T-helper 1 cell treated with Interleukin-12 subunit alpha and Interleukin-12 subunit beta and Interleukin-4 antibody, amounts not matched to agents 30 ng/mL and 1 ng/mL, for 36 hours (primary cell): ENCODE measurements at regions not wholly inside any gene's neighbourhood (a gene's known extent, or its start where the extent isn't known, plus 50 kb on each side); places are given as distances from the start of the nearest gene placed in this dataset.

Experiments
- intact Hi-C: fragments of 100-400 bp; cut with micrococcal nuclease; formaldehyde crosslinking; loops from one replicate; pipeline ENCODE4 v1.15.1; 2024

GRCh38 chr2:129256642-129257041 is 722.8 kb upstream of the RAB6C start:
- intact Hi-C loops, result no loop called here

GRCh38 chr2:129262934-129263333 is 716.5 kb upstream of the RAB6C start:
- intact Hi-C loops, result no loop called here

GRCh38 chr2:129263939-129264338 is 715.5 kb upstream of the RAB6C start:
- intact Hi-C loops, result no loop called here

GRCh38 chr2:129267559-129267958 is 711.9 kb upstream of the RAB6C start:
- intact Hi-C loops, result no loop called here

- intact Hi-C loops, result no loop called here
Measured at GRCh38 chr2:129273266-129274037, 706.0 kb upstream of the RAB6C start.

GRCh38 chr2:129274038-129274415 is 705.4 kb upstream of the RAB6C start:
- intact Hi-C loops, result no loop called here

- intact Hi-C loops, result no loop called here
Measured at GRCh38 chr2:129274918-129275317, 704.5 kb upstream of the RAB6C start.

GRCh38 chr2:129275706-129276105 is 703.8 kb upstream of the RAB6C start:
- intact Hi-C loops, result no loop called here

- intact Hi-C loops, result no loop called here
Measured at GRCh38 chr2:129276978-129277584, 702.4 kb upstream of the RAB6C start.

- intact Hi-C loops, result no loop called here
Measured at GRCh38 chr2:129277585-129277981, 701.9 kb upstream of the RAB6C start.

GRCh38 chr2:129281791-129282530 is 697.5 kb upstream of the RAB6C start:
- intact Hi-C loops, result no loop called here

- intact Hi-C loops, result no loop called here
Measured at GRCh38 chr2:129285012-129285411, 694.5 kb upstream of the RAB6C start.

GRCh38 chr2:129293326-129293725 is 686.1 kb upstream of the RAB6C start:
- intact Hi-C loops, result no loop called here

GRCh38 chr2:129296396-129296795 is 683.1 kb upstream of the RAB6C start:
- intact Hi-C loops, result no loop called here

- intact Hi-C loops, result no loop called here
Measured at GRCh38 chr2:129296806-129297205, 682.7 kb upstream of the RAB6C start.

- intact Hi-C loops, result no loop called here
Measured at GRCh38 chr2:129297430-129297829, 682.0 kb upstream of the RAB6C start.

- intact Hi-C loops, result no loop called here
Measured at GRCh38 chr2:129299338-129299737, 680.1 kb upstream of the RAB6C start.

GRCh38 chr2:129299756-129300155 is 679.7 kb upstream of the RAB6C start:
- intact Hi-C loops, result no loop called here

- intact Hi-C loops, result no loop called here
Measured at GRCh38 chr2:129300456-129300855, 679.0 kb upstream of the RAB6C start.

- intact Hi-C loops, result no loop called here
Measured at GRCh38 chr2:129301431-129301913, 678.0 kb upstream of the RAB6C start.

GRCh38 chr2:129302106-129302505 is 677.4 kb upstream of the RAB6C start:
- intact Hi-C loops, result no loop called here

- intact Hi-C loops, result no loop called here
Measured at GRCh38 chr2:129302561-129303183, 676.8 kb upstream of the RAB6C start.
